ENCODE measurements at regions not wholly inside any gene's neighbourhood (a gene's known extent, or its start where the extent isn't known, plus 50 kb on each side); places are given as distances from the start of the nearest gene placed in this dataset.

DNA sequence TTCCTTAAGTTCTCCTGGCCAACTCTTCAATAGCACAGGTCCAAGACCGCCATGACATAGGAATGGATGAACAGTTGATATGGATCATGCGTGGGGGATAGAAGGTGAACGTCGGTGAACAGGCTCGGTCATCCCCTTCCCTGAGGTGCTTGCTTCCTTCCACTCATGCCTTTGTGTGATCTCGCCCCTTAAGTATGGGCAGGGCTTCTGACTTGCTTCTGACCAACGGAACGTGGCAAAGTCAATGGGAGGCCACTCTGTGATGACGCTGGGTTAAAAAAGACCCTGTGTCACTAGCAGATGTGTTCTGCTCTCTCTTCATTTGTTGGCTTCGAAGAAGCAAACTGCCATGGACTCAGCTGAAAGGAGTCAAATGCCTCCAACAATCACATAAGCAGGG, 240.5 kb upstream of the TUT7 start:
- Histone ChIP-seq H3K9me3 (ENCODE audit: insufficient read depth, low read length) (no peaks in the 10 kb centered on the region), H3K4me2 (ENCODE audit: low read depth, low read length, poor library complexity, severe bottlenecking) (no peak overlapping the region), H3K4me3 (ENCODE audit: insufficient read depth, low read length, poor library complexity, severe bottlenecking) (no peak overlapping the region), H3K9ac (ENCODE audit: low read length) (no peak overlapping the region), H3K27ac (ENCODE audit: low read depth, low read length) (no peak overlapping the region), H3F3A (ENCODE audit: insufficient read depth) (no peaks in the 10 kb centered on the region), H2AFZ (ENCODE audit: low read depth, low read length, severe bottlenecking) (no peak overlapping the region), H4K20me1 (ENCODE audit: low read depth, low read length) (no peaks in the 10 kb centered on the region), H3K36me3 (ENCODE audit: low read length) (no peaks in the 10 kb centered on the region), H3K27me3 (ENCODE audit: low read length) (no peaks in the 10 kb centered on the region), H3K9me2 (replicated peaks; ENCODE audit: insufficient read depth, low read length) (no peaks in the 10 kb centered on the region), H3K79me2 (ENCODE audit: insufficient read depth, low read length) (no peaks in the 10 kb centered on the region)
- TF ChIP-seq EZH2phosphoT487 (conservative IDR thresholded peaks at IDR 0.05; ENCODE audit: low read length) (no peak), CTCF (IDR thresholded peaks at IDR 0.05; ENCODE audit: insufficient read depth, low read length, poor library complexity, severe bottlenecking) (no peak)

- Histone ChIP-seq H3F3A (ENCODE audit: insufficient read depth) (no peaks in the 10 kb centered on the region), H3K36me3 (ENCODE audit: low read length) (no peaks in the 10 kb centered on the region), H4K20me1 (ENCODE audit: low read depth, low read length) (no peaks in the 10 kb centered on the region), H3K4me3 (ENCODE audit: insufficient read depth, low read length, poor library complexity, severe bottlenecking) (no peak overlapping the region), H3K27me3 (ENCODE audit: low read length) (no peaks in the 10 kb centered on the region), H3K4me2 (ENCODE audit: low read depth, low read length, poor library complexity, severe bottlenecking) (no peak overlapping the region), H3K9me3 (ENCODE audit: insufficient read depth, low read length) (no peaks in the 10 kb centered on the region), H3K27ac (ENCODE audit: low read depth, low read length) (no peak overlapping the region), H3K79me2 (ENCODE audit: insufficient read depth, low read length) (no peaks in the 10 kb centered on the region), H3K9ac (ENCODE audit: low read length) (no peak overlapping the region), H3K9me2 (replicated peaks; ENCODE audit: insufficient read depth, low read length) (no peaks in the 10 kb centered on the region), H2AFZ (ENCODE audit: low read depth, low read length, severe bottlenecking) (no peak overlapping the region)
- TF ChIP-seq EZH2phosphoT487 (conservative IDR thresholded peaks at IDR 0.05; ENCODE audit: low read length): no peak
- TF ChIP-seq CTCF (IDR thresholded peaks at IDR 0.05; ENCODE audit: insufficient read depth, low read length, poor library complexity, severe bottlenecking): no peak
These were observed 237.3 kb upstream of the TUT7 start for GRCh38 chr9:86591472-86591871.

DNA sequence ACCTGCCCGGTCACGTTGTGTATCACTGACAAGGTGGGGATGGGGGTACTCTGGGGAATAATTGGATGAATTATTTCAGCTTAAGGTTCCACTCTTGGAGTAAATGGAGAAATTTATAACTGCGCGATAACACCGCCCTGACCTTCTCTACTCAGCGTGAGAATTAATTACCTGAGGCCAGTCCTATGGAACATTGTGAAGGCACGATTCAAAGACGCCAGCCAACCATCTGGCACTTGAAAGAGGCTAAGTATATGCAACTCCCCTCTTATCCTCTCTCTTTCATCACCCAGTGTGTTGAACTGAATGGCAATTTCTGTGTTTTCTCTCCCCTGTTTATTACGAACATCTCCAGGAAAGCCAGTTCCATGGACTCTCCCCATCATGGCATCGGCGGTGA, 235.5 kb upstream of the TUT7 start:
- H2AFZ ChIP-seq (ENCODE audit: low read depth, low read length, severe bottlenecking): no peak overlapping the region
- no peaks in the 10 kb centered on the region for H3F3A ChIP-seq (ENCODE audit: insufficient read depth)
- H3K4me2 ChIP-seq (ENCODE audit: low read depth, low read length, poor library complexity, severe bottlenecking): no peak overlapping the region
- H3K4me3 ChIP-seq (ENCODE audit: insufficient read depth, low read length, poor library complexity, severe bottlenecking): no peak overlapping the region
- H3K27ac ChIP-seq (ENCODE audit: low read depth, low read length): no peak overlapping the region
- no peaks in the 10 kb centered on the region for H3K9me3 ChIP-seq (ENCODE audit: insufficient read depth, low read length)
- no peaks in the 10 kb centered on the region for H3K79me2 ChIP-seq (ENCODE audit: insufficient read depth, low read length)
- H4K20me1 ChIP-seq (ENCODE audit: low read depth, low read length): no peaks in the 10 kb centered on the region
- H3K9ac ChIP-seq (ENCODE audit: low read length): no peak overlapping the region
- H3K36me3 ChIP-seq (ENCODE audit: low read length): no peaks in the 10 kb centered on the region
- TF ChIP-seq CTCF (IDR thresholded peaks at IDR 0.05; ENCODE audit: insufficient read depth, low read length, poor library complexity, severe bottlenecking) (no peak), EZH2phosphoT487 (conservative IDR thresholded peaks at IDR 0.05; ENCODE audit: low read length) (no peak)
- H3K27me3 ChIP-seq (ENCODE audit: low read length): no peaks in the 10 kb centered on the region
- H3K9me2 ChIP-seq (replicated peaks; ENCODE audit: insufficient read depth, low read length): no peaks in the 10 kb centered on the region

- no peaks in the 10 kb centered on the region for H3K36me3 ChIP-seq (ENCODE audit: low read length)
- no peaks in the 10 kb centered on the region for H4K20me1 ChIP-seq (ENCODE audit: low read depth, low read length)
- H2AFZ ChIP-seq (ENCODE audit: low read depth, low read length, severe bottlenecking): no peak overlapping the region
- no peak overlapping the region for H3K9ac ChIP-seq (ENCODE audit: low read length)
- no peak for TF ChIP-seq CTCF (IDR thresholded peaks at IDR 0.05; ENCODE audit: insufficient read depth, low read length, poor library complexity, severe bottlenecking)
- no peak for TF ChIP-seq EZH2phosphoT487 (conservative IDR thresholded peaks at IDR 0.05; ENCODE audit: low read length)
- H3K4me3 ChIP-seq (ENCODE audit: insufficient read depth, low read length, poor library complexity, severe bottlenecking): no peak overlapping the region
- no peaks in the 10 kb centered on the region for H3K9me3 ChIP-seq (ENCODE audit: insufficient read depth, low read length)
- no peaks in the 10 kb centered on the region for H3K79me2 ChIP-seq (ENCODE audit: insufficient read depth, low read length)
- no peaks in the 10 kb centered on the region for H3F3A ChIP-seq (ENCODE audit: insufficient read depth)
- no peaks in the 10 kb centered on the region for H3K9me2 ChIP-seq (replicated peaks; ENCODE audit: insufficient read depth, low read length)
- no peak overlapping the region for H3K4me2 ChIP-seq (ENCODE audit: low read depth, low read length, poor library complexity, severe bottlenecking)
- no peak overlapping the region for H3K27ac ChIP-seq (ENCODE audit: low read depth, low read length)
- H3K27me3 ChIP-seq (ENCODE audit: low read length): no peaks in the 10 kb centered on the region
These were observed 235.1 kb upstream of the TUT7 start for GRCh38 chr9:86589273-86589672.
